ENCODE measurements at regions not wholly inside any gene's neighbourhood (a gene's known extent, or its start where the extent isn't known, plus 50 kb on each side); places are given as distances from the start of the nearest gene placed in this dataset.

DNA sequence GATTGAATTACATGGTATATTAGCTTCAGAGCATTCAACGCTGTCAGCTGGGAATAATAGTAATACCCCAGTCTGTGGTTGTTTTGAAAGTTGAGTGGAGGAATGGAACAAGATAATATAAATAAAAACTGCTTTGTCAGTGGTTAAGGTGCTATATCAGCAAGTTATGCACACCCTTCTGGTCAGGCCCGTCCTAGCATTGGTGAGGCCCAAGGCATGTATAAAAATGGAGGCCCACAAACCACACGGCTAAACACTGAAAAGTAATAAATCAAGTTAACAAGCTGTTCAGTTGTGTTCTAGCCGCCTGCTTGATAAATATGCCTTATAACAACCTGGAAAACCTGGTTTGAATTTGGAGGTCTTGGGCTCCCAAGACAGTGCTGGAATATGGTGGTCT lies 77.4 kb downstream of the PSMG1 start:
- Mint-ChIP-seq H3K36me3 (no peaks in the 10 kb centered on the region), H3K4me1 (peaks cover 12 to 14% of the 10 kb centered on the region in 2 donors), H3K9me3 (no peaks in the 10 kb centered on the region), H3K27me3 (ENCODE audit: low read depth in 2 of 2) (peaks cover 17 to 26% of the 10 kb centered on the region in 2 donors), H3K27ac (no peak overlapping the region), H3K4me3 (no peak overlapping the region)
- intact Hi-C loops (cut with micrococcal nuclease), result no loop called here
- Histone ChIP-seq H3K9me3 (ENCODE audit: control insufficient read depth, insufficient read depth, low read length) (no peaks in the 10 kb centered on the region), H3K27ac (ENCODE audit: low read length) (no peak overlapping the region), H3K4me1 (ENCODE audit: control insufficient read depth, insufficient read depth, low read length) (peaks cover 6% of the 10 kb centered on the region), H3K36me3 (ENCODE audit: control insufficient read depth, insufficient read depth, low read length) (no peaks in the 10 kb centered on the region), H3K27me3 (ENCODE audit: control insufficient read depth, insufficient read depth, low read length) (no peaks in the 10 kb centered on the region), H3K4me3 (ENCODE audit: low read length) (no peak overlapping the region)
- 43% methylated on average over 4 of the region's 4 CpGs for WGBS (ENCODE audit: insufficient coverage)
- peak in 1 of 3 donors; percentile 57 for ATAC-seq
- TF ChIP-seq CTCF (IDR thresholded peaks at IDR 0.05), result no peak
- DNase-seq, result no peak

- H3K27ac ChIP-seq (ENCODE audit: low read length), result no peak overlapping the region
- no peak overlapping the region for H3K4me3 Mint-ChIP-seq
- 45% methylated on average over 5 of the region's 5 CpGs for WGBS (ENCODE audit: insufficient coverage)
- ATAC-seq (no peak), DNase-seq (no peak)
- peaks cover 6% of the 10 kb centered on the region for H3K4me1 ChIP-seq (ENCODE audit: control insufficient read depth, insufficient read depth, low read length)
- no peak for TF ChIP-seq CTCF (IDR thresholded peaks at IDR 0.05)
- no peaks in the 10 kb centered on the region for H3K27me3 ChIP-seq (ENCODE audit: control insufficient read depth, insufficient read depth, low read length)
- no peaks in the 10 kb centered on the region for H3K9me3 ChIP-seq (ENCODE audit: control insufficient read depth, insufficient read depth, low read length)
- H3K27me3 Mint-ChIP-seq (ENCODE audit: low read depth in 2 of 2), result peaks cover 21 to 26% of the 10 kb centered on the region in 2 donors
- peaks cover 12 to 14% of the 10 kb centered on the region in 2 donors for H3K4me1 Mint-ChIP-seq
- H3K4me3 ChIP-seq (ENCODE audit: low read length), result no peak overlapping the region
- H3K36me3 ChIP-seq (ENCODE audit: control insufficient read depth, insufficient read depth, low read length), result no peaks in the 10 kb centered on the region
- no peaks in the 10 kb centered on the region for H3K36me3 Mint-ChIP-seq
- intact Hi-C loops (cut with micrococcal nuclease), result no loop called here
- no peaks in the 10 kb centered on the region for H3K9me3 Mint-ChIP-seq
- no peak overlapping the region for H3K27ac Mint-ChIP-seq
Observed at GRCh38 chr21:39105341-39105765, 77.9 kb downstream of the PSMG1 start.

DNA sequence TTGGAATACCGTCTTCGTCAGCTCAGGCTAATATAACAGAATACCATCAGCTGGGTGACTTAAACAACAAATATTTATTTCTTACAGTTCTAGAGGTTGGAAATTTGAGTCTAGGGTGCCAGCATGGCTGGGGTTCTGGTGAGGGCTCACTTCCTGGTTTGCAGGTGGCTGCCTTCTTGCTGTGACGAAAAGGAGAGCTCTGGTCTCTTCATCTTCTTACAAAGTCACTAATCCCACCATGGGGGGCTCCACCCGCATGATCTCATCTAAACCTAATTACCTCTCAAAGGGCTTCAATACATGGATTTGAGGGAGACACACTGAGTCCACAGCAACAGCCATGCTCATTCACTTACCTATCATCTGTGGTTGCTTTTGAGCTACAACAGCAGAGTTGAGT lies 78.3 kb downstream of the PSMG1 start:
- 67% methylated on average over 4 of the region's 4 CpGs for WGBS (ENCODE audit: insufficient coverage)
- peaks cover 21 to 25% of the 10 kb centered on the region in 2 donors for H3K27me3 Mint-ChIP-seq (ENCODE audit: low read depth in 2 of 2)

More for the DNA sequence above, 78.3 kb downstream of the PSMG1 start:
- no peaks in the 10 kb centered on the region for H3K36me3 ChIP-seq (ENCODE audit: control insufficient read depth, insufficient read depth, low read length)
- H3K4me3 Mint-ChIP-seq, result no peak overlapping the region
- no peaks in the 10 kb centered on the region for H3K9me3 ChIP-seq (ENCODE audit: control insufficient read depth, insufficient read depth, low read length)
- H3K4me1 ChIP-seq (ENCODE audit: control insufficient read depth, insufficient read depth, low read length), result peaks cover 6% of the 10 kb centered on the region
- no peak overlapping the region for H3K4me3 ChIP-seq (ENCODE audit: low read length)
- DNase-seq, result no peak
- no peaks in the 10 kb centered on the region for H3K36me3 Mint-ChIP-seq
- intact Hi-C loops (cut with micrococcal nuclease), result no loop called here
- no peak overlapping the region for H3K27ac Mint-ChIP-seq
- peaks cover 12 to 14% of the 10 kb centered on the region in 2 donors for H3K4me1 Mint-ChIP-seq
- no peak overlapping the region for H3K27ac ChIP-seq (ENCODE audit: low read length)
- TF ChIP-seq CTCF (IDR thresholded peaks at IDR 0.05), result no peak
- H3K27me3 ChIP-seq (ENCODE audit: control insufficient read depth, insufficient read depth, low read length), result no peaks in the 10 kb centered on the region
- ATAC-seq, result no peak
- no peaks in the 10 kb centered on the region for H3K9me3 Mint-ChIP-seq
